RWPE2 (cell line): ENCODE measurements at regions not wholly inside any gene's neighbourhood (a gene's known extent, or its start where the extent isn't known, plus 50 kb on each side); places are given as distances from the start of the nearest gene placed in this dataset.

Source experiments
- ATAC-seq: fragments of 200-7000 bp; cut with Tn5 transposase; 3 replicates; pipeline ENCODE4 v1.9.1; 2021; ENCODE audit warnings: low read depth
- DNase-seq: peaks from one replicate; pipeline ENCODE4 v3.0.0-alpha.2; 2020; ENCODE audit warnings: low spot score
- H3K27ac ChIP-seq: fragments of 450-650 bp; 2 replicates; pipeline ENCODE4 v1.5.1; 2017; ENCODE audit warnings: mild to moderate bottlenecking; ENCODE audit not compliant: poor library complexity, severe bottlenecking
- H3K27me3 ChIP-seq: fragments of 250-450 bp; sonication (Bioruptor Pico); 2 replicates; pipeline ENCODE4 v1.5.1; 2021; ENCODE audit warnings: mild to moderate bottlenecking, moderate library complexity; ENCODE audit not compliant: insufficient read depth, poor library complexity, severe bottlenecking
- H3K36me3 ChIP-seq: fragments of 250-450 bp; sonication (Bioruptor Pico); 2 replicates; pipeline ENCODE4 v1.5.1; 2020; ENCODE audit warnings: low read depth, mild to moderate bottlenecking, moderate library complexity
- H3K4me1 ChIP-seq: fragments of 250-450 bp; sonication (Bioruptor Pico); 2 replicates; pipeline ENCODE4 v1.5.1; 2021; ENCODE audit warnings: mild to moderate bottlenecking, moderate library complexity; ENCODE audit not compliant: insufficient read depth, poor library complexity, severe bottlenecking
- H3K4me3 ChIP-seq: fragments of 250-450 bp; sonication (Bioruptor Pico); 2 replicates; pipeline ENCODE4 v1.5.1; 2021; ENCODE audit warnings: mild to moderate bottlenecking, moderate library complexity; ENCODE audit not compliant: severe bottlenecking
- H3K9me3 ChIP-seq: fragments of 250-450 bp; sonication (Bioruptor Pico); 2 replicates; pipeline ENCODE4 v1.5.1; 2021; ENCODE audit warnings: mild to moderate bottlenecking, moderate library complexity; ENCODE audit not compliant: severe bottlenecking
- CTCF ChIP-seq: fragments of 450-650 bp; IDR thresholded peaks from one replicate; pipeline ENCODE4 v1.5.1; 2017; ENCODE audit warnings: mild to moderate bottlenecking, moderate library complexity; ENCODE audit not compliant: poor library complexity, severe bottlenecking

GRCh38 chr4:141565379-141566089 is 70.8 kb upstream of the IL15 start:
- TF ChIP-seq CTCF = no peak
- ATAC-seq (peak; percentile 84), DNase-seq (no peak)
- H3K4me1 ChIP-seq = no peaks in the 10 kb centered on the region
- no peaks in the 10 kb centered on the region for H3K9me3 ChIP-seq
- no peak overlapping the region for H3K4me3 ChIP-seq
- no peaks in the 10 kb centered on the region for H3K36me3 ChIP-seq
- H3K27ac ChIP-seq = peak overlapping the region; percentile 20
- no peaks in the 10 kb centered on the region for H3K27me3 ChIP-seq

- Histone ChIP-seq H3K9me3 (no peaks in the 10 kb centered on the region), H3K27me3 (no peaks in the 10 kb centered on the region), H3K4me3 (no peak overlapping the region), H3K27ac (no peak overlapping the region), H3K36me3 (no peaks in the 10 kb centered on the region), H3K4me1 (no peaks in the 10 kb centered on the region)
- DNase-seq (no peak), ATAC-seq (no peak)
- no peak for TF ChIP-seq CTCF
These were observed 69.0 kb upstream of the IL15 start for GRCh38 chr4:141567326-141567915.

GRCh38 chr4:141569141-141569540 is 67.2 kb upstream of the IL15 start:
- DNase-seq (no peak), ATAC-seq (peak; percentile 61; the same call in 2 of the 3 replicates)
- Histone ChIP-seq H3K27ac (no peak overlapping the region), H3K9me3 (no peaks in the 10 kb centered on the region), H3K36me3 (no peaks in the 10 kb centered on the region), H3K27me3 (no peaks in the 10 kb centered on the region), H3K4me3 (no peak overlapping the region), H3K4me1 (no peaks in the 10 kb centered on the region)
- no peak for TF ChIP-seq CTCF

GRCh38 chr4:141570290-141570689 is 66.1 kb upstream of the IL15 start:
- ATAC-seq (no peak), DNase-seq (no peak)
- Histone ChIP-seq H3K36me3 (no peaks in the 10 kb centered on the region), H3K4me3 (no peak overlapping the region), H3K4me1 (no peaks in the 10 kb centered on the region), H3K27ac (no peak overlapping the region), H3K9me3 (no peaks in the 10 kb centered on the region), H3K27me3 (no peaks in the 10 kb centered on the region)
- TF ChIP-seq CTCF = no peak

GRCh38 chr4:141571362-141571761 is 65.0 kb upstream of the IL15 start:
- Histone ChIP-seq H3K9me3 (no peaks in the 10 kb centered on the region), H3K4me3 (no peak overlapping the region), H3K27me3 (no peaks in the 10 kb centered on the region), H3K4me1 (no peaks in the 10 kb centered on the region), H3K27ac (no peak overlapping the region), H3K36me3 (no peaks in the 10 kb centered on the region)
- no peak for TF ChIP-seq CTCF
- DNase-seq = no peak
- no peak for ATAC-seq
